ENCODE measurements at regions not wholly inside any gene's neighbourhood (a gene's known extent, or its start where the extent isn't known, plus 50 kb on each side); places are given as distances from the start of the nearest gene placed in this dataset.

- no peak overlapping the region for H3K4me3 ChIP-seq (ENCODE audit: low read depth, low read length)
- no peak for TF ChIP-seq MYC (IDR thresholded peaks at IDR 0.05; ENCODE audit: low read depth, low read length)
- TF ChIP-seq POLR2A (IDR thresholded peaks at IDR 0.05; ENCODE audit: extremely low read depth, insufficient read length), result no peak
- no peak for TF ChIP-seq CTCF (IDR thresholded peaks at IDR 0.05; ENCODE audit: low read depth, low read length)
- TF ChIP-seq MAX (IDR thresholded peaks at IDR 0.05; ENCODE audit: low read depth, low read length), result no peak
- DNase-seq (ENCODE audit: low read depth), result no peak
Observed at GRCh38 chr9:71279151-71279739, 157.8 kb upstream of the TRPM3 start.

- H3K4me3 ChIP-seq (ENCODE audit: low read depth, low read length), result no peak overlapping the region
- no peak for TF ChIP-seq CTCF (IDR thresholded peaks at IDR 0.05; ENCODE audit: low read depth, low read length)
- no peak for TF ChIP-seq MYC (IDR thresholded peaks at IDR 0.05; ENCODE audit: low read depth, low read length)
- TF ChIP-seq MAX (IDR thresholded peaks at IDR 0.05; ENCODE audit: low read depth, low read length), result no peak
- no peak for TF ChIP-seq POLR2A (IDR thresholded peaks at IDR 0.05; ENCODE audit: extremely low read depth, insufficient read length)
- no peak for DNase-seq (ENCODE audit: low read depth)
Observed at GRCh38 chr9:71273613-71274012, 152.2 kb upstream of the TRPM3 start.

GRCh38 chr9:71271602-71272001, 150.2 kb upstream of the TRPM3 start:
- H3K4me3 ChIP-seq (ENCODE audit: low read depth, low read length), result no peak overlapping the region
- TF ChIP-seq CTCF (IDR thresholded peaks at IDR 0.05; ENCODE audit: low read depth, low read length) (no peak), MYC (IDR thresholded peaks at IDR 0.05; ENCODE audit: low read depth, low read length) (no peak), MAX (IDR thresholded peaks at IDR 0.05; ENCODE audit: low read depth, low read length) (no peak), POLR2A (IDR thresholded peaks at IDR 0.05; ENCODE audit: extremely low read depth, insufficient read length) (no peak)
- no peak for DNase-seq (ENCODE audit: low read depth)

GRCh38 chr9:71270554-71270953, 149.1 kb upstream of the TRPM3 start:
- H3K4me3 ChIP-seq (ENCODE audit: low read depth, low read length), result no peak overlapping the region
- DNase-seq (ENCODE audit: low read depth), result no peak
- no peak for TF ChIP-seq CTCF (IDR thresholded peaks at IDR 0.05; ENCODE audit: low read depth, low read length)
- TF ChIP-seq POLR2A (IDR thresholded peaks at IDR 0.05; ENCODE audit: extremely low read depth, insufficient read length), result no peak
- TF ChIP-seq MAX (IDR thresholded peaks at IDR 0.05; ENCODE audit: low read depth, low read length), result no peak
- no peak for TF ChIP-seq MYC (IDR thresholded peaks at IDR 0.05; ENCODE audit: low read depth, low read length)

- no peak overlapping the region for H3K4me3 ChIP-seq (ENCODE audit: low read depth, low read length)
- no peak for TF ChIP-seq MAX (IDR thresholded peaks at IDR 0.05; ENCODE audit: low read depth, low read length)
- TF ChIP-seq CTCF (IDR thresholded peaks at IDR 0.05; ENCODE audit: low read depth, low read length), result no peak
- no peak for TF ChIP-seq POLR2A (IDR thresholded peaks at IDR 0.05; ENCODE audit: extremely low read depth, insufficient read length)
- no peak for TF ChIP-seq MYC (IDR thresholded peaks at IDR 0.05; ENCODE audit: low read depth, low read length)
- DNase-seq (ENCODE audit: low read depth), result no peak
Observed at GRCh38 chr9:71269859-71270258, 148.4 kb upstream of the TRPM3 start.

Measured in NB4 (cell line).